ENCODE measurements at regions not wholly inside any gene's neighbourhood (a gene's known extent, or its start where the extent isn't known, plus 50 kb on each side); places are given as distances from the start of the nearest gene placed in this dataset.

DNA sequence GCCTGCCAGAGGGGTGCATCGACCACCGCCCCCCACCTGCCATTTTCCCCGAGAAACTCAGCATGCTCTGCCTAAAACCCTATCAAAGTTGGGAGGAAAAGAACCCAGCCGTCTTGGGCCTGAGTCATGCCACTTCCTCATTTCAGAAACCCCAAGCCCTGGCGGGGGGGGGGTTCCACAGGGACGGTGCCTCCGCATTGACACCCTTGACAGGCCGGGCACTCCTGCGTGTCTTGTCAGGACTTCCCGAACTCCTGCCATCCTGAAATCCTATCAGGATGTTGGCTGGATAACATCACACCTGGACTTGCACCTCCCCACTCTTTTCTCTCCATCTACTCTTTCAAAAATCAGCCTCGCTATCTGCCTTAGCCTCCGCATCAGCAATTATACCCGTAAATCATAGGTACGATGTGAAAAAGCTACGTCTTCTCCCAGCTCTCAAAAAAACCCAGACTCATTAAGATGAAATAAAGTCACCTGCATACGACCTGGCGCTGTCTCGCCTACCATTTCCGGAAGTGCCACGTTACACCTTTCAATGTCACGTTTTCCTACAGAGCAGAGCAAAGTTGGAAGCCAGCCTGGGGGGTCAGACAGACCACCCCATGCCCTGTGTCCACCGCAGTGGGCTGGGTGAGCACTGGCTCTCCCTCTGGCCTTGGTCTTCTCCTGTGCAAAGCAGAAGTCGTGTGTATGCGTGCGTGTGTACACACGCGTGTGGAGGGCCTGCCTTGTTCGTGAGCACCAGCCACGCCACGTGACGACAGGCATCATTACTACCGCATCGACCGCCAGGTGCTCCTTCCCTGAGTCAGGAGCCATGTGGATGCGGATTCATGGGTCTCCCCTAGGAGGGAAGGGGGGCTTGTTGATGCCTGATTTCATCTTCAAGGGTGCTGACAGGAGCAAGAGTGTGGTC, 96.7 kb downstream of the RFLNA start:
- no peak for DNase-seq
- H3K9ac ChIP-seq (ENCODE audit: low read length), result no peak overlapping the region

DNA sequence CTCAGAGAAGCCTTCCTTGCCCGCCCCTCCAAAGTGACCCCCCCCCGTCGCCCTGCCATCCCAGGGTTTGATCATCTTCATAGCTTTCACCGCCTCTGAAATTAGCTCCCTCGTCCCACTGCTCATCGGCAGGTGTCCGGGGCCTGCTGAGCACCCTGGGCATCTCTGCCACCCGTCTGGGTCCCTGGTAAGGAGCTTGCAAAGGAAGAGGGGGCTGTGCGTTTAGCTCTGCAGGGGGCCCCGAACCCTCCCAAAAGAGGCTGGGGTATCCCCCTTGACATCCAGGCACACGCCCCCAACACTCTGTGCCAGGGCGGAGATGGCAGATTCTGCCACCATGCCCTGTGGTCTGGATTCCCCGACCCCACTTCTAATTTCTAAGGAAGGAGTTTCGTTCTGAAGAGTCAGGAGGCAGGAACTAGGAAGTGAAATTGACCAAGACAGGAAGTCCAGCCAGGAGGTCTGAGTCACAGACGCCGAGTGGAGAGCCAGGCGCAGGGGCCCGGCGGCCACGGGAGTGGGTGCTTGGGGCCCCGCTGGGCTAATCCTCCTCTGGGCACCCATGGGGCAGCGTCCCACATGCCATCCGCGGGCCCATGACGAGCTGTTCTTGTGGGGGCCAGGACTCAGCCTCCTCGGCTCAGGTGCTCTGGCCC, 95.7 kb downstream of the RFLNA start:
- Histone ChIP-seq H3K4me1 (ENCODE audit: control insufficient read depth, low read depth, low read length) (peaks cover 9% of the 10 kb centered on the region), H3K18ac (ENCODE audit: low read length) (no peak overlapping the region), H3K4me2 (ENCODE audit: low read length) (no peak overlapping the region), H2BK15ac (replicated peaks; ENCODE audit: low read depth) (no peak overlapping the region), H3K36me3 (ENCODE audit: control insufficient read depth, insufficient read depth, low read length) (no peaks in the 10 kb centered on the region), H3K79me1 (ENCODE audit: low read length) (no peaks in the 10 kb centered on the region), H2BK120ac (ENCODE audit: low read depth, low read length) (no peak overlapping the region), H3K27ac (ENCODE audit: low read depth, low read length) (no peak overlapping the region), H3K4ac (ENCODE audit: low read depth, low read length) (no peak overlapping the region), H2AK5ac (ENCODE audit: low read length) (no peak overlapping the region), H3K27me3 (ENCODE audit: insufficient read depth, low read length, poor library complexity) (no peaks in the 10 kb centered on the region), H3K79me2 (ENCODE audit: control insufficient read depth, insufficient read depth, low read length) (no peaks in the 10 kb centered on the region), H2BK5ac (ENCODE audit: low read length) (no peak overlapping the region), H3K23ac (ENCODE audit: low read length) (no peak overlapping the region), H3K56ac (ENCODE audit: low read length) (no peak overlapping the region), H3K4me3 (ENCODE audit: low read length) (no peak overlapping the region), H4K5ac (ENCODE audit: low read length) (no peak overlapping the region), H4K8ac (ENCODE audit: low read depth, low read length) (no peak overlapping the region), H3K9ac (ENCODE audit: low read length) (no peak overlapping the region)
- no peak for DNase-seq
- WGBS (ENCODE audit: extremely low coverage, insufficient coverage, low lambda C conversion rate), result no CpG with 5 or more reads among the region's 26 CpGs

More for the DNA sequence above, 96.7 kb downstream of the RFLNA start:
- Histone ChIP-seq H3K4me2 (ENCODE audit: low read length) (no peak overlapping the region), H4K8ac (ENCODE audit: low read depth, low read length) (no peak overlapping the region), H3K27ac (ENCODE audit: low read depth, low read length) (no peak overlapping the region), H3K4me3 (ENCODE audit: low read length) (no peak overlapping the region), H3K56ac (ENCODE audit: low read length) (no peak overlapping the region), H3K79me1 (ENCODE audit: low read length) (no peaks in the 10 kb centered on the region), H2BK5ac (ENCODE audit: low read length) (no peak overlapping the region), H2BK15ac (replicated peaks; ENCODE audit: low read depth) (no peak overlapping the region), H3K36me3 (ENCODE audit: control insufficient read depth, insufficient read depth, low read length) (no peaks in the 10 kb centered on the region), H3K4ac (ENCODE audit: low read depth, low read length) (no peak overlapping the region), H3K27me3 (ENCODE audit: insufficient read depth, low read length, poor library complexity) (no peaks in the 10 kb centered on the region), H2AK5ac (ENCODE audit: low read length) (no peak overlapping the region), H3K4me1 (ENCODE audit: control insufficient read depth, low read depth, low read length) (peaks cover 11% of the 10 kb centered on the region), H3K18ac (ENCODE audit: low read length) (no peak overlapping the region), H2BK120ac (ENCODE audit: low read depth, low read length) (no peak overlapping the region), H4K5ac (ENCODE audit: low read length) (no peak overlapping the region), H3K79me2 (ENCODE audit: control insufficient read depth, insufficient read depth, low read length) (no peaks in the 10 kb centered on the region), H3K23ac (ENCODE audit: low read length) (no peak overlapping the region)
- WGBS (ENCODE audit: extremely low coverage, insufficient coverage, low lambda C conversion rate), result no CpG with 5 or more reads among the region's 35 CpGs

DNA sequence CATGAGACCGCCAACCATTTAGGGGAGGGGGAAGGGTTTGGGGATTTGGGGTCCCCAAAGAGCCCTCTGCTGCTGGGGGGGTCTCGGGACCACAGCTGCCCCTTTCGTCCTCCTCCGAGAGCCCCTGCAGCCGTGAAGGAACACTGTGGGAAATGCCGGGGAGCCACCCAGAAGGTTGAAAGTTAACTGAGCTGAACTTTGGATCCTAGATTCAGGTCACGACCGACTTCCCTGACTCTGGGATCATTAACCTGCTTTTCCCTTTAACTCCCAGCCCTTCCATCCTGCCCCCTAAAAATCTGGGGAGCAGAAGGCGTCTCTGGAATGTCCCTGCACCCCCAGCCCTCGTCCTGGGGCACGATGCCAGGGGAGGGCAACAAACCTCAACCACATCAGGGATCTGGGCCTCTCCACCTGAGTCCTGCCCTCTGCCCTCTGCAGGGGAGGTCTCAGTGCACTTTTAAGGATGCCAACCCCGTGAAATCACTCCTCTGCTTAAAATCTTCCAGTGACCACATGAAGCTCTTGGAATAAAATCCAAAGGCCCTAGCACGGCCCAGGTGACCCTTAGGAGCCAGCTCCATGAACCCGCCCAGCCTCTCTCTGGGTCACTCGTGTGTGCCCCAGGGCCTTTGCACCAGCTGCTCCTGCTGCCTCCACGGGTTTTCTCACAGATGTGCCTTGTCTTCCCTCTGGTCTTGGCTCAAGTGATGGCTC, 95.0 kb downstream of the RFLNA start:
- no peak overlapping the region for H3K18ac ChIP-seq (ENCODE audit: low read length)
- H3K4me2 ChIP-seq (ENCODE audit: low read length), result peak overlapping the region; percentile 52
- H3K9ac ChIP-seq (ENCODE audit: low read length), result peak overlapping the region; percentile 21
- no peak overlapping the region for H2BK5ac ChIP-seq (ENCODE audit: low read length)
- H3K79me1 ChIP-seq (ENCODE audit: low read length), result no peaks in the 10 kb centered on the region
- H2BK15ac ChIP-seq (replicated peaks; ENCODE audit: low read depth), result no peak overlapping the region
- WGBS (ENCODE audit: extremely low coverage, insufficient coverage, low lambda C conversion rate), result no CpG with 5 or more reads among the region's 16 CpGs
- no peak overlapping the region for H2AK5ac ChIP-seq (ENCODE audit: low read length)
- H2BK120ac ChIP-seq (ENCODE audit: low read depth, low read length), result no peak overlapping the region
- no peak overlapping the region for H3K4ac ChIP-seq (ENCODE audit: low read depth, low read length)
- peak overlapping the region; percentile 78 for H3K56ac ChIP-seq (ENCODE audit: low read length)
- H3K27ac ChIP-seq (ENCODE audit: low read depth, low read length), result peak overlapping the region; percentile 26
- H4K5ac ChIP-seq (ENCODE audit: low read length), result no peak overlapping the region
- peaks cover under 1% of the 10 kb centered on the region for H3K36me3 ChIP-seq (ENCODE audit: control insufficient read depth, insufficient read depth, low read length)
- H3K79me2 ChIP-seq (ENCODE audit: control insufficient read depth, insufficient read depth, low read length), result no peaks in the 10 kb centered on the region
- no peak for DNase-seq
- H3K4me3 ChIP-seq (ENCODE audit: low read length), result no peak overlapping the region
- H3K27me3 ChIP-seq (ENCODE audit: insufficient read depth, low read length, poor library complexity), result no peaks in the 10 kb centered on the region
- H3K23ac ChIP-seq (ENCODE audit: low read length), result no peak overlapping the region
- H3K4me1 ChIP-seq (ENCODE audit: control insufficient read depth, low read depth, low read length), result peaks cover 9% of the 10 kb centered on the region
- no peak overlapping the region for H4K8ac ChIP-seq (ENCODE audit: low read depth, low read length)

DNA sequence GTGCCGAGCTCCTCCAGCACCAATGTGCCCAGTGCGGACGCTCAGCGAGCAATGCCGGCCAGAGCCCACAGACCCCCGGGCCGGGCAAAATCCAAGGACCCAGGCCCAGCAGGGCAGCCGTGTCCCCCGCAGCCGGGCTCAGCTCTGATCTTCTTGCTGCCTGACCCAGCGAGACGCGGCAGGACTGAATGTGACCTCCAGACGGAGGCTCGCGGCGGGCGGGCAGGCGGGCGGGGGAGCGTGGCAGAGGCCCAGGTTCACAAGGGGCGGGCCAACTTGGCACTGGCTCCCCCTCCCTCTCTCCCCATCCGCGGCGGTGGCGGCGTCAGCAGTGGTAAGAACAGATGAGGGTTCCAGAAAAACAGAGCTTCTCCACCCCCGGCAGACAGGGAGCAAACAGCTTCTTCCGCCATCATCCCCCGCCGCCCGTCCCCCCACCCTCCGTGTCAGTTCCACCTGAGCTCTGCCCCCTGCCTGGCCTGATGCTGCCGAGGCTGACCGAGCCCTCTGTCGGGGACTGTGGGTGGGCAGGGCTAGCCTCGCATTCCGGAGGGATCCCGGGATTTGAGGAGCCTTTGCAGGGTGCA, 94.3 kb downstream of the RFLNA start:
- Histone ChIP-seq H3K4me3 (ENCODE audit: low read length) (peak overlapping the region; percentile 46), H3K27ac (ENCODE audit: low read depth, low read length) (peak overlapping the region; percentile 48)

DNA sequence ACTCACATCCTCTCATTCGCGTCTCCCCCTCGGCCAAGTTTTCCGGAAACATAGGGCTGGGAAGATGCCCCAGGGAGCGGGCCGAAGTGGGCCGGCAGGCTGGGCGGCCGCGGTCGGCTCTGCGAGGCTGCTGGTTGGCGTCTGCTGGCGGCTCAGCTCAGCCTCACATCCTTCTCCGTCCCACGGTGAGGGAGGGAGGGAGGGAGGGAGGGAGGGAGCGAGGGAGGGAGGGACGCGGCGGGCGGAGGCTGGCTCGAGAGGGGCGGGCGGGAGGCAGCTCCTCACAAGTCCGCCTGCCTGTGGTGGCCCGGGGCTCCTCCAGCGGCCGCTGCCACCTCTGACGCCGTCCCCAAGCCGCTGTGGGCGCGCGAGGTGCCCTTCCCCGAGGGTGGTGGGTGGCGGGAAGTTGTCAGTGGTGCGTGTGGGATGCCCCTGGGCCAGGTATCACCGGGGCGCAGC, 93.8 kb downstream of the RFLNA start:
- Histone ChIP-seq H3K27me3 (ENCODE audit: insufficient read depth, low read length, poor library complexity) (no peaks in the 10 kb centered on the region), H3K79me2 (ENCODE audit: control insufficient read depth, insufficient read depth, low read length) (no peaks in the 10 kb centered on the region), H3K79me1 (ENCODE audit: low read length) (peaks cover 3% of the 10 kb centered on the region), H2BK15ac (replicated peaks; ENCODE audit: low read depth) (no peak overlapping the region), H3K4me3 (ENCODE audit: low read length) (peak overlapping the region; percentile 46), H3K4ac (ENCODE audit: low read depth, low read length) (no peak overlapping the region), H2BK5ac (ENCODE audit: low read length) (no peak overlapping the region), H3K4me2 (ENCODE audit: low read length) (peak overlapping the region; percentile 44), H3K18ac (ENCODE audit: low read length) (peak overlapping the region; percentile 53), H3K4me1 (ENCODE audit: control insufficient read depth, low read depth, low read length) (peaks cover 9% of the 10 kb centered on the region), H4K8ac (ENCODE audit: low read depth, low read length) (no peak overlapping the region), H2AK5ac (ENCODE audit: low read length) (peak overlapping the region; percentile 30), H3K36me3 (ENCODE audit: control insufficient read depth, insufficient read depth, low read length) (peaks cover 3% of the 10 kb centered on the region), H3K23ac (ENCODE audit: low read length) (peak overlapping the region; percentile 24), H3K9ac (ENCODE audit: low read length) (peak overlapping the region; percentile 72), H3K56ac (ENCODE audit: low read length) (peak overlapping the region; percentile 85), H2BK120ac (ENCODE audit: low read depth, low read length) (no peak overlapping the region), H4K5ac (ENCODE audit: low read length) (no peak overlapping the region), H3K27ac (ENCODE audit: low read depth, low read length) (peak overlapping the region; percentile 55)
- DNase-seq, result peak; percentile 92
- no CpG with 5 or more reads among the region's 39 CpGs for WGBS (ENCODE audit: extremely low coverage, insufficient coverage, low lambda C conversion rate)

More for the DNA sequence above, 94.3 kb downstream of the RFLNA start:
- Histone ChIP-seq H3K4me1 (ENCODE audit: control insufficient read depth, low read depth, low read length) (peaks cover 9% of the 10 kb centered on the region), H3K56ac (ENCODE audit: low read length) (peak overlapping the region; percentile 78), H2AK5ac (ENCODE audit: low read length) (no peak overlapping the region), H3K9ac (ENCODE audit: low read length) (peak overlapping the region; percentile 72), H3K36me3 (ENCODE audit: control insufficient read depth, insufficient read depth, low read length) (peaks cover 3% of the 10 kb centered on the region), H3K23ac (ENCODE audit: low read length) (no peak overlapping the region), H3K18ac (ENCODE audit: low read length) (peak overlapping the region; percentile 42), H3K79me2 (ENCODE audit: control insufficient read depth, insufficient read depth, low read length) (no peaks in the 10 kb centered on the region), H2BK120ac (ENCODE audit: low read depth, low read length) (no peak overlapping the region), H2BK5ac (ENCODE audit: low read length) (no peak overlapping the region), H3K79me1 (ENCODE audit: low read length) (peaks cover 3% of the 10 kb centered on the region), H3K4ac (ENCODE audit: low read depth, low read length) (no peak overlapping the region), H4K8ac (ENCODE audit: low read depth, low read length) (no peak overlapping the region), H2BK15ac (replicated peaks; ENCODE audit: low read depth) (no peak overlapping the region), H3K27me3 (ENCODE audit: insufficient read depth, low read length, poor library complexity) (no peaks in the 10 kb centered on the region), H4K5ac (ENCODE audit: low read length) (no peak overlapping the region), H3K4me2 (ENCODE audit: low read length) (peak overlapping the region; percentile 52)
- DNase-seq, result peak; percentile 76
- no CpG with 5 or more reads among the region's 39 CpGs for WGBS (ENCODE audit: extremely low coverage, insufficient coverage, low lambda C conversion rate)

Measured in mesendoderm (in vitro differentiated cells).